Mucosa of rectum (tissue), 2 donors: ENCODE measurements at regions not wholly inside any gene's neighbourhood (a gene's known extent, or its start where the extent isn't known, plus 50 kb on each side); places are given as distances from the start of the nearest gene placed in this dataset.
"Not testable (repeated sequence)": the region's sequence is repeated elsewhere in the genome, so short reads cannot be mapped to it uniquely, and the experiment has no call there.

Experiments
- H3K27ac ChIP-seq, 2 donors: one replicate each; pipeline ENCODE4 v1.7.0; 2013; ENCODE audit warnings: inconsistent platforms in 2 of 2, low read depth in 2 of 2, low read length in 2 of 2
- H3K27me3 ChIP-seq, 2 donors: one replicate each; pipeline ENCODE4 v1.7.0; 2013; ENCODE audit warnings: low read length in 2 of 2; ENCODE audit not compliant: control insufficient read depth in 2 of 2, insufficient read depth in 2 of 2
- H3K36me3 ChIP-seq, 2 donors: one replicate each; pipeline ENCODE4 v1.7.0; 2013; ENCODE audit warnings: low read length in 2 of 2; ENCODE audit not compliant: control insufficient read depth in 2 of 2, insufficient read depth in 2 of 2
- H3K4me1 ChIP-seq, 2 donors: one replicate each; pipeline ENCODE4 v1.7.0; 2013; ENCODE audit warnings: low read length in 2 of 2, mild to moderate bottlenecking in 1 of 2; ENCODE audit not compliant: control insufficient read depth in 2 of 2, insufficient read depth in 2 of 2
- H3K4me3 ChIP-seq, 2 donors: one replicate each; pipeline ENCODE4 v1.7.0; 2013; ENCODE audit warnings: low read length in 2 of 2
- H3K9ac ChIP-seq, 2 donors: one replicate each; pipeline ENCODE4 v1.7.0; 2013; ENCODE audit warnings: low read length in 2 of 2, low read depth in 1 of 2, mild to moderate bottlenecking in 1 of 2
- H3K9me3 ChIP-seq, 2 donors: one replicate each; pipeline ENCODE4 v1.7.0; 2013; ENCODE audit warnings: low read length in 2 of 2; ENCODE audit not compliant: control insufficient read depth in 2 of 2
- donor health status: healthy.
- donor health status: Normal muscosa, but diverticular disease.

- H3K4me1 ChIP-seq, result no peaks in the 10 kb centered on the region
- H3K36me3 ChIP-seq, result no peaks in the 10 kb centered on the region
- no peak overlapping the region for H3K27ac ChIP-seq
- no peaks in the 10 kb centered on the region for H3K9me3 ChIP-seq
- H3K4me3 ChIP-seq, result no peak overlapping the region
- no peaks in the 10 kb centered on the region for H3K27me3 ChIP-seq
- no peak overlapping the region for H3K9ac ChIP-seq
Observed at GRCh38 chr13:111423168-111423785, 102.8 kb downstream of the TEX29 start.

GRCh38 chr13:111424134-111424533 is 103.7 kb downstream of the TEX29 start:
- Histone ChIP-seq H3K4me1 (no peaks in the 10 kb centered on the region), H3K36me3 (no peaks in the 10 kb centered on the region), H3K27me3 (no peaks in the 10 kb centered on the region), H3K27ac (no peak overlapping the region), H3K4me3 (no peak overlapping the region), H3K9me3 (no peaks in the 10 kb centered on the region), H3K9ac (no peak overlapping the region)

- no peak overlapping the region for H3K9ac ChIP-seq
- no peaks in the 10 kb centered on the region for H3K9me3 ChIP-seq
- H3K36me3 ChIP-seq, result no peaks in the 10 kb centered on the region
- peaks cover 0 to 4% of the 10 kb centered on the region in 2 donors for H3K27me3 ChIP-seq
- no peaks in the 10 kb centered on the region for H3K4me1 ChIP-seq
- H3K27ac ChIP-seq, result no peak overlapping the region
- H3K4me3 ChIP-seq, result no peak overlapping the region
Observed at GRCh38 chr13:111425326-111425725, 104.9 kb downstream of the TEX29 start.

GRCh38 chr13:111429064-111429558 is 108.7 kb downstream of the TEX29 start:
- no peak overlapping the region for H3K27ac ChIP-seq
- no peaks in the 10 kb centered on the region for H3K9me3 ChIP-seq
- peaks cover 0 to 4% of the 10 kb centered on the region in 2 donors for H3K27me3 ChIP-seq
- no peaks in the 10 kb centered on the region for H3K36me3 ChIP-seq
- H3K9ac ChIP-seq, result no peak overlapping the region
- H3K4me3 ChIP-seq, result no peak overlapping the region
- H3K4me1 ChIP-seq, result no peaks in the 10 kb centered on the region

- Histone ChIP-seq H3K27me3 (peaks cover 0 to 4% of the 10 kb centered on the region in 2 donors), H3K9ac (no peak overlapping the region), H3K9me3 (no peaks in the 10 kb centered on the region), H3K4me3 (no peak overlapping the region), H3K27ac (no peak overlapping the region), H3K36me3 (no peaks in the 10 kb centered on the region), H3K4me1 (no peaks in the 10 kb centered on the region)
Observed at GRCh38 chr13:111431206-111431605, 110.8 kb downstream of the TEX29 start.

- H3K4me3 ChIP-seq, result no peak overlapping the region
- no peaks in the 10 kb centered on the region for H3K27me3 ChIP-seq
- no peaks in the 10 kb centered on the region for H3K4me1 ChIP-seq
- no peak overlapping the region for H3K27ac ChIP-seq
- H3K9me3 ChIP-seq, result no peaks in the 10 kb centered on the region
- H3K9ac ChIP-seq, result no peak overlapping the region
- H3K36me3 ChIP-seq, result no peaks in the 10 kb centered on the region
Observed at GRCh38 chr13:111434578-111435159, 114.2 kb downstream of the TEX29 start.

GRCh38 chr13:111436446-111436845 is 116.0 kb downstream of the TEX29 start:
- H3K27ac ChIP-seq, result no peak overlapping the region
- no peaks in the 10 kb centered on the region for H3K4me1 ChIP-seq
- no peak overlapping the region for H3K4me3 ChIP-seq
- no peaks in the 10 kb centered on the region for H3K9me3 ChIP-seq
- no peaks in the 10 kb centered on the region for H3K36me3 ChIP-seq
- H3K9ac ChIP-seq, result no peak overlapping the region
- no peaks in the 10 kb centered on the region for H3K27me3 ChIP-seq

GRCh38 chr13:111437417-111437816 is 117.0 kb downstream of the TEX29 start:
- H3K27me3 ChIP-seq, result no peaks in the 10 kb centered on the region
- no peak overlapping the region for H3K9ac ChIP-seq
- no peak overlapping the region for H3K4me3 ChIP-seq
- no peaks in the 10 kb centered on the region for H3K36me3 ChIP-seq
- no peak overlapping the region for H3K27ac ChIP-seq
- H3K9me3 ChIP-seq, result no peaks in the 10 kb centered on the region
- H3K4me1 ChIP-seq, result no peaks in the 10 kb centered on the region

GRCh38 chr13:111437856-111438547 is 117.6 kb downstream of the TEX29 start:
- H3K9ac ChIP-seq, result no peak overlapping the region
- H3K27me3 ChIP-seq, result no peaks in the 10 kb centered on the region
- no peaks in the 10 kb centered on the region for H3K9me3 ChIP-seq
- no peak overlapping the region for H3K27ac ChIP-seq
- no peaks in the 10 kb centered on the region for H3K36me3 ChIP-seq
- H3K4me3 ChIP-seq, result no peak overlapping the region
- no peaks in the 10 kb centered on the region for H3K4me1 ChIP-seq

GRCh38 chr13:111440492-111440891 is 120.0 kb downstream of the TEX29 start:
- not testable (repeated sequence) for H3K4me1 ChIP-seq, H3K27me3 ChIP-seq, H3K27ac ChIP-seq, H3K9ac ChIP-seq, H3K36me3 ChIP-seq, H3K4me3 ChIP-seq, H3K9me3 ChIP-seq
